Mesenchymal stem cell (in vitro differentiated cells and primary cell): ENCODE measurements at regions not wholly inside any gene's neighbourhood (a gene's known extent, or its start where the extent isn't known, plus 50 kb on each side); places are given as distances from the start of the nearest gene placed in this dataset.

Source experiments
- DNase-seq: peaks from one replicate; pipeline ENCODE4 v3.0.0-alpha.2; 2013
- H2AFZ ChIP-seq: one replicate; pipeline ENCODE4 v1.6.1; 2013; ENCODE audit warnings: low read depth, mild to moderate bottlenecking, control low read depth, inconsistent platforms, low read length, moderate library complexity
- H2AK5ac ChIP-seq: 2 replicates; pipeline ENCODE4 v1.6.1; 2013; ENCODE audit warnings: low read length, moderate library complexity, mild to moderate bottlenecking, inconsistent platforms; ENCODE audit not compliant: severe bottlenecking
- H2BK120ac ChIP-seq: one replicate; pipeline ENCODE4 v1.6.1; 2013; ENCODE audit warnings: low read depth, mild to moderate bottlenecking, inconsistent platforms, low read length, moderate library complexity
- H2BK12ac ChIP-seq, 2 experiments: one replicate each; pipeline ENCODE4 v1.6.1; 2013; ENCODE audit warnings: inconsistent platforms in 2 of 2, low read length in 2 of 2, mild to moderate bottlenecking in 2 of 2, moderate library complexity in 2 of 2, control low read depth in 1 of 2
- H2BK15ac ChIP-seq: one replicate; pipeline ENCODE4 v1.6.1; 2013; ENCODE audit warnings: mild to moderate bottlenecking, low read depth, inconsistent platforms; ENCODE audit not compliant: poor library complexity, severe bottlenecking
- H2BK5ac ChIP-seq: 2 replicates; pipeline ENCODE4 v1.6.1; 2013; ENCODE audit warnings: low read depth, mild to moderate bottlenecking, low read length, control low read depth, inconsistent platforms; ENCODE audit not compliant: poor library complexity, severe bottlenecking
- H3K14ac ChIP-seq, 2 experiments: one replicate each; pipeline ENCODE4 v1.6.1; 2013; ENCODE audit warnings: inconsistent platforms in 2 of 2, low read length in 2 of 2, control low read depth in 1 of 2, mild to moderate bottlenecking in 1 of 2, moderate library complexity in 1 of 2
- H3K18ac ChIP-seq, 2 experiments: one replicate each; pipeline ENCODE4 v1.6.1; 2013; ENCODE audit warnings: inconsistent platforms in 2 of 2, low read length in 2 of 2, control low read depth in 1 of 2, low read depth in 1 of 2, mild to moderate bottlenecking in 1 of 2
- H3K23ac ChIP-seq, 2 experiments: one replicate each; pipeline ENCODE4 v1.6.1; 2013; ENCODE audit warnings: inconsistent platforms in 2 of 2, low read length in 2 of 2, mild to moderate bottlenecking in 2 of 2, moderate library complexity in 2 of 2, control low read depth in 1 of 2
- H3K27ac ChIP-seq: 2 replicates; pipeline ENCODE4 v1.5.1; 2013; ENCODE audit warnings: mild to moderate bottlenecking, moderate library complexity, low read length, control low read depth, inconsistent platforms; ENCODE audit not compliant: poor library complexity, severe bottlenecking
- H3K27me3 ChIP-seq, 2 experiments: 2 replicates each; pipeline versions ENCODE4 v1.6.1 to v1.7.0; 2013; ENCODE audit warnings: low read length in 2 of 2, mild to moderate bottlenecking in 2 of 2, moderate library complexity in 2 of 2, control low read depth in 1 of 2, inconsistent platforms in 1 of 2; ENCODE audit not compliant: control insufficient read depth in 1 of 2, insufficient read depth in 1 of 2
- H3K36me3 ChIP-seq, 2 experiments: 2 replicates each; pipeline versions ENCODE4 v1.6.1 to v1.7.0; 2013; ENCODE audit warnings: low read length in 2 of 2, control low read depth in 1 of 2, inconsistent platforms in 1 of 2, low read depth in 1 of 2, mild to moderate bottlenecking in 1 of 2; ENCODE audit not compliant: insufficient read depth in 2 of 2, control insufficient read depth in 1 of 2
- H3K4ac ChIP-seq, 2 experiments: one replicate each; pipeline ENCODE4 v1.6.1; 2013; ENCODE audit warnings: inconsistent platforms in 2 of 2, low read length in 2 of 2, mild to moderate bottlenecking in 2 of 2, moderate library complexity in 2 of 2, control low read depth in 1 of 2, low read depth in 1 of 2
- H3K4me1 ChIP-seq: 2 replicates; pipeline ENCODE4 v1.6.1; 2013; ENCODE audit warnings: low read depth, low read length, control low read depth; ENCODE audit not compliant: control insufficient read depth, insufficient read depth
- H3K4me2 ChIP-seq: 2 replicates; pipeline ENCODE4 v1.6.1; 2013; ENCODE audit warnings: low read length, mild to moderate bottlenecking, inconsistent platforms; ENCODE audit not compliant: poor library complexity, severe bottlenecking
- H3K4me3 ChIP-seq, 2 experiments: 2 replicates each; pipeline versions ENCODE4 v1.5.1 to v1.7.0; 2013; ENCODE audit warnings: low read length in 2 of 2, mild to moderate bottlenecking in 2 of 2, control low read depth in 1 of 2, low read depth in 1 of 2; ENCODE audit not compliant: insufficient read depth in 1 of 2
- H3K79me1 ChIP-seq: replicated peaks from 2 replicates; pipeline ENCODE4 v1.6.1; 2013; ENCODE audit warnings: mild to moderate bottlenecking, control low read depth, low read length, inconsistent platforms; ENCODE audit not compliant: poor library complexity, severe bottlenecking
- H3K9ac ChIP-seq: 2 replicates; pipeline ENCODE4 v1.7.0; 2013; ENCODE audit warnings: mild to moderate bottlenecking, low read length, moderate library complexity
- H3K9me3 ChIP-seq: 2 replicates; pipeline ENCODE4 v1.7.0; 2013; ENCODE audit warnings: mild to moderate bottlenecking, low read length; ENCODE audit not compliant: control insufficient read depth
- H4K8ac ChIP-seq: one replicate; pipeline ENCODE4 v1.6.1; 2013; ENCODE audit warnings: inconsistent platforms, mild to moderate bottlenecking, low read length, moderate library complexity
- H4K91ac ChIP-seq: one replicate; pipeline ENCODE4 v1.6.1; 2013; ENCODE audit warnings: mild to moderate bottlenecking, low read length, inconsistent platforms
- WGBS: methylation state at CpG from one replicate; pipeline ENCODE4 v1.1.7; 2013; ENCODE audit warnings: mixed read lengths; 5-methylcytosine and 5-hydroxymethylcytosine counted together

DNA sequence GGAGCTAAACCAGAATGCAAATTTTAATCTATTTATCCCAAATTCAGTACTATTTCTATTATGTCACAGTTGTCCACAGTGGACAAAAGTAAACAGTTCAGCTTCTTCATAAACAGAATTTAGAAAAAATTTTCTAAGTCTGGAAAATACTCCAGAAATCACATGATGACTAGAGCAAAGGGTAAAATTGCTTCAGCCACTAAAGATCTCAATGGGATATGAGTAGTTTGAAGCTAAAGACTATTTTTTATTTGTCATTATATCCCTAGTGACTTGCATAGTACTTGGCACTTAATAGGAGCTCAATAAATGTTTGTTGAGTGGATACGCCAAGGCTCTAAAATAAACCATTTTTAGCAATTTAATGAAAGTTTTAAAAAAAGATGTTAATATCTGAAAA lies 354.3 kb upstream of the AGTR1 start:
- H2BK15ac ChIP-seq = no peak overlapping the region
- H4K8ac ChIP-seq = no peak overlapping the region
- H2BK120ac ChIP-seq = no peak overlapping the region
- H2AK5ac ChIP-seq = no peak overlapping the region
- no CpG with 5 or more reads among the region's 1 CpG for WGBS
- no peak overlapping the region for H3K4ac ChIP-seq
- no peaks in the 10 kb centered on the region for H3K36me3 ChIP-seq
- H3K4me3 ChIP-seq = no peak overlapping the region
- no peak overlapping the region for H3K27ac ChIP-seq
- H3K14ac ChIP-seq = no peak overlapping the region
- no peak overlapping the region for H4K91ac ChIP-seq
- no peak overlapping the region for H3K18ac ChIP-seq
- H3K27me3 ChIP-seq = no peaks in the 10 kb centered on the region
- no peaks in the 10 kb centered on the region for H3K9me3 ChIP-seq
- H2BK12ac ChIP-seq = no peak overlapping the region
- no peaks in the 10 kb centered on the region for H3K4me1 ChIP-seq
- H2BK5ac ChIP-seq = no peak overlapping the region
- no peak for DNase-seq
- no peak overlapping the region for H3K4me2 ChIP-seq
- no peak overlapping the region for H3K23ac ChIP-seq
- H3K79me1 ChIP-seq = no peaks in the 10 kb centered on the region
- H3K9ac ChIP-seq = no peak overlapping the region
- no peak overlapping the region for H2AFZ ChIP-seq

DNA sequence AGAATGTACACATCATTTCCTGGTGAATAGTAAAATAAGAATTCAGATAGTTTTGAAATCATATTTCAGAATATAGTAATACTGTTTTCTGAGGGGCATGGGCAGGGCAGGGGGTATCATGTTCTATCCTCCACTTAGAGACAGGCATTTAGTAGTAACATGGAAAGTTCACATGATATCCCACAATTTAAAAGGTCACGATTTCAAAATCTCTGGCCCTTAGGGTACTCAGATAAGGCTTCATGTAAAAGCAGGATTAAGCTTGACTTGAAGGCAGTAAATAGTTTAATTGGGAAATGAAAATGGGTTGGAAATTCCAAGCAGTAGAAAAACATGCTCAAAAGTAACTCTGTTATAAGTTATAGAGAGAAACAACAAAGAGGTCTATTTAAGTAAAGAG lies 353.2 kb upstream of the AGTR1 start:
- no peak overlapping the region for H3K4me2 ChIP-seq
- no peaks in the 10 kb centered on the region for H3K36me3 ChIP-seq
- no peak overlapping the region for H4K91ac ChIP-seq
- H3K27ac ChIP-seq = no peak overlapping the region
- no peak for DNase-seq
- no peaks in the 10 kb centered on the region for H3K27me3 ChIP-seq
- no peak overlapping the region for H2BK15ac ChIP-seq
- H2BK5ac ChIP-seq = no peak overlapping the region
- no peak overlapping the region for H3K4me3 ChIP-seq
- no peak overlapping the region for H2AFZ ChIP-seq
- H3K9ac ChIP-seq = no peak overlapping the region
- no peak overlapping the region for H4K8ac ChIP-seq
- H3K23ac ChIP-seq = no peak overlapping the region
- no peaks in the 10 kb centered on the region for H3K79me1 ChIP-seq
- H2BK120ac ChIP-seq = no peak overlapping the region
- H2AK5ac ChIP-seq = no peak overlapping the region
- WGBS = 80% methylated on average over 1 of the region's 1 CpG
- no peak overlapping the region for H2BK12ac ChIP-seq
- H3K4me1 ChIP-seq = no peaks in the 10 kb centered on the region
- no peak overlapping the region for H3K18ac ChIP-seq
- no peaks in the 10 kb centered on the region for H3K9me3 ChIP-seq
- no peak overlapping the region for H3K14ac ChIP-seq
- H3K4ac ChIP-seq = no peak overlapping the region

GRCh38 chr3:148360051-148360450 lies 337.7 kb upstream of the AGTR1 start:
- Histone ChIP-seq H3K27ac (no peak overlapping the region), H3K4ac (no peak overlapping the region), H2BK5ac (no peak overlapping the region), H2BK12ac (no peak overlapping the region), H3K4me3 (no peak overlapping the region), H3K4me2 (no peak overlapping the region), H2BK120ac (no peak overlapping the region), H2AFZ (no peak overlapping the region), H3K4me1 (no peaks in the 10 kb centered on the region), H3K14ac (no peak overlapping the region), H2AK5ac (no peak overlapping the region), H3K27me3 (no peaks in the 10 kb centered on the region), H3K36me3 (no peaks in the 10 kb centered on the region), H3K9ac (no peak overlapping the region), H3K18ac (no peak overlapping the region), H2BK15ac (no peak overlapping the region), H3K9me3 (no peaks in the 10 kb centered on the region), H4K8ac (no peak overlapping the region), H3K23ac (no peak overlapping the region), H3K79me1 (no peaks in the 10 kb centered on the region), H4K91ac (no peak overlapping the region)
- DNase-seq = peak; percentile 4

DNA sequence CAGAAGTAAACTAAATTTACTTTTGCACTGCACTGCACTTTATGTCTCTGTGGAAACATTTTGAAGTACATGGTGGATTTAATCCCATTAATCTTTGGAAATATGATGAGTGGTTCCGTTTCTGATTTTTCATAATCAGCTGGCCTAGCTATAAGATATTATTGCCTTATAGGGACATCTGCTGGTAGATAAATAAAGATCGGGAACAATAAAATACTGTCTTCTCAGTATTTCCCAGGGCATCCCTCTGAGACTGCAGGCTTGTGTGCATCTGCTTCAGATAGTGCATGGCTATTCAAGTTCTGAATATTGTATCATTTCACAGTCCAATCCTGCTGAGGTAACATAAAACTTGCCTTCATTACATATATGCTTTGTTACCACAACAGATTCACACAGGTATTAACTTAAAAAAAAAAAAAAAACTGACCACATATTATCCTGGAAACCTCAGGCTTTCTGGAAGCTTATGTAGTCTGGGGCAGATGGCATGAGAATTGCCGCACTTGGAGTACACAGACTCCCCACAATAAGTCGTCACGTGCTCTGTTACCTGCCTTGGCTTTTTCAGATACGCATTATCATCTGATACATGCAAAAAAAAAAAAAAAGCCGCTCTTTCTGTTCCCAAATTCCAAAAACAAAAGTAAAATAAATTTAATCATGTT lies 330.8 kb upstream of the AGTR1 start:
- Histone ChIP-seq H4K8ac (no peak overlapping the region), H3K14ac (no peak overlapping the region), H2BK5ac (no peak overlapping the region), H3K18ac (no peak overlapping the region), H2AK5ac (no peak overlapping the region), H3K27ac (no peak overlapping the region), H2BK120ac (no peak overlapping the region), H3K4me1 (no peaks in the 10 kb centered on the region), H3K9ac (no peak overlapping the region), H3K4me3 (no peak overlapping the region), H2AFZ (no peak overlapping the region), H3K36me3 (no peaks in the 10 kb centered on the region), H2BK12ac (no peak overlapping the region), H4K91ac (no peak overlapping the region), H3K4me2 (no peak overlapping the region), H3K23ac (no peak overlapping the region), H3K79me1 (no peaks in the 10 kb centered on the region), H3K9me3 (no peaks in the 10 kb centered on the region), H2BK15ac (no peak overlapping the region), H3K27me3 (no peaks in the 10 kb centered on the region), H3K4ac (no peak overlapping the region)
- WGBS = 88% methylated on average over 7 of the region's 7 CpGs
- peak; percentile 10 for DNase-seq
